Gastroesophageal sphincter (tissue), 3 donors: ENCODE measurements at regions not wholly inside any gene's neighbourhood (a gene's known extent, or its start where the extent isn't known, plus 50 kb on each side); places are given as distances from the start of the nearest gene placed in this dataset.

Experiments
- CTCF ChIP-seq, 4 experiments: fragments of 200-600 bp in 2 of 4; fragments of 450-650 bp in 2 of 4; sonication (generic) in 1 of 4; IDR thresholded peaks; one replicate each; pipeline ENCODE4 v1.5.1; 2017 to 2019; ENCODE audit warnings: antibody characterized with exemption in 4 of 4, mild to moderate bottlenecking in 2 of 4, moderate library complexity in 2 of 4
- EP300 ChIP-seq: sonication (generic); formaldehyde crosslinking; IDR thresholded peaks from one replicate; pipeline ENCODE4 v1.6.1; 2017; ENCODE audit warnings: antibody characterized with exemption, mild to moderate bottlenecking
- POLR2AphosphoS5 ChIP-seq: sonication (generic); formaldehyde crosslinking; IDR thresholded peaks from one replicate; pipeline ENCODE4 v1.6.1; 2017; ENCODE audit warnings: antibody characterized with exemption

- TF ChIP-seq CTCF (IDR thresholded peaks at IDR 0.05) (no peak), POLR2AphosphoS5 (no peak), EP300 (no peak)
These were observed 372.1 kb upstream of the ARHGEF26 start for GRCh38 chr3:153749070-153749610.
